Prostate gland (tissue), 2 donors: ENCODE measurements at regions not wholly inside any gene's neighbourhood (a gene's known extent, or its start where the extent isn't known, plus 50 kb on each side); places are given as distances from the start of the nearest gene placed in this dataset.

Experiments used
- POLR2A ChIP-seq: fragments of 450-650 bp; IDR thresholded peaks from one replicate; pipeline ENCODE4 v1.6.1; 2016; ENCODE audit warnings: antibody characterized with exemption, mild to moderate bottlenecking
- TF ChIP-seq, protein P1 (sequence below), 4 experiments: fragments of 200-600 bp in 2 of 4; fragments of 450-650 bp in 2 of 4; sonication (generic) in 2 of 4; IDR thresholded peaks; 1 replicate in 3 of 4; 2 replicates in 1 of 4; pipeline ENCODE4 v1.5.1; 2016 to 2019; ENCODE audit warnings: antibody characterized with exemption in 4 of 4, mild to moderate bottlenecking in 2 of 4, moderate library complexity in 2 of 4

DNA sequence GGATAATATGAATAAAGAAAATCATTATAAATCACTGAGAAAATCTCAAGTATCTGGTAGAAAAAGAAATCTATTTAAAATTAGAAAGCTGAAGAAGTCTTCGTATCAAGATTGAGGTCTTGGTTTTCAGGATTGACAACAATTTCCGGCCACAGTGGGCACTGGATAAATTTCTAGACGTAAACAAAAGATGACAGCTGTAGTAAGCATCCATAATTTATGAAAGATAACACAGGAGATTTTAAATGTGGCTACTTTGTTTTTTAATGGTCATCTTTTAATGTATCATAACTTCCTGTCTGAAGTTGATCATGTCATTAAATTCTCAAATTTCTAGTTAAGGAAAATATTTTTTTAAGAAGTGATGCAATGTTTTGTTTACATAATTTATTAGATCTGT, 444.2 kb downstream of the HTR1B start:
- TF ChIP-seq, protein P1, sequence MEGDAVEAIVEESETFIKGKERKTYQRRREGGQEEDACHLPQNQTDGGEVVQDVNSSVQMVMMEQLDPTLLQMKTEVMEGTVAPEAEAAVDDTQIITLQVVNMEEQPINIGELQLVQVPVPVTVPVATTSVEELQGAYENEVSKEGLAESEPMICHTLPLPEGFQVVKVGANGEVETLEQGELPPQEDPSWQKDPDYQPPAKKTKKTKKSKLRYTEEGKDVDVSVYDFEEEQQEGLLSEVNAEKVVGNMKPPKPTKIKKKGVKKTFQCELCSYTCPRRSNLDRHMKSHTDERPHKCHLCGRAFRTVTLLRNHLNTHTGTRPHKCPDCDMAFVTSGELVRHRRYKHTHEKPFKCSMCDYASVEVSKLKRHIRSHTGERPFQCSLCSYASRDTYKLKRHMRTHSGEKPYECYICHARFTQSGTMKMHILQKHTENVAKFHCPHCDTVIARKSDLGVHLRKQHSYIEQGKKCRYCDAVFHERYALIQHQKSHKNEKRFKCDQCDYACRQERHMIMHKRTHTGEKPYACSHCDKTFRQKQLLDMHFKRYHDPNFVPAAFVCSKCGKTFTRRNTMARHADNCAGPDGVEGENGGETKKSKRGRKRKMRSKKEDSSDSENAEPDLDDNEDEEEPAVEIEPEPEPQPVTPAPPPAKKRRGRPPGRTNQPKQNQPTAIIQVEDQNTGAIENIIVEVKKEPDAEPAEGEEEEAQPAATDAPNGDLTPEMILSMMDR (IDR thresholded peaks at IDR 0.05) = no peak
- no peak for TF ChIP-seq POLR2A
